ENCODE measurements at regions not wholly inside any gene's neighbourhood (a gene's known extent, or its start where the extent isn't known, plus 50 kb on each side); places are given as distances from the start of the nearest gene placed in this dataset.

DNA sequence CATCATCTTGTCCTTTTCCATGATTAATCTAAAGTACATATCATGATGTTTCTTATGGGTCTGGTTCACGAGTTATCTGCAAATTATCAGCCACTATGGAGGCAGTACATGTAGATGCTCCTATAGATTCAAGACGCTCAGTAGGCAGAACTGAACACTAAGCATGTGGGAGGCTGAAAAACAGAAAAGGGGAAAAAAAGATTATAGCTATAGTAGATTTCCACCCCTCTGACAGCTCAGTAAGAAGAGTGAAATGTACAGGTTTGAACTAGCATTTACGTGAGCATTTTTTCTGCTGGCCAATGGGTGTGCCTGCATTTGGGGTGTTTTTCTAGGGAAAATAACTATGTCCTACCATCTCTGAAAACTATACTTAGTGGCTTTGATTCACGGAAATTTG, 308.9 kb downstream of the ZEB2 start:
- Histone ChIP-seq H3K9me3 (ENCODE audit: low read depth, low read length, poor library complexity, severe bottlenecking) (no peaks in the 10 kb centered on the region), H3K27ac (ENCODE audit: low read depth, low read length, poor library complexity, severe bottlenecking) (no peak overlapping the region), H3K4me1 (ENCODE audit: insufficient read depth, low read length, poor library complexity, severe bottlenecking) (peaks cover 5% of the 10 kb centered on the region), H3K36me3 (ENCODE audit: insufficient read depth, low read length, poor library complexity, severe bottlenecking) (no peaks in the 10 kb centered on the region), H3K27me3 (replicated peaks; ENCODE audit: insufficient read depth, low read depth, low read length, poor library complexity) (no peaks in the 10 kb centered on the region), H3K4me3 (ENCODE audit: low read depth, low read length, poor library complexity, severe bottlenecking) (no peak overlapping the region)
- BruUV-seq (replicated peaks) = no TSS peak
- CTCF ChIA-PET = no interaction called here
- POLR2A ChIA-PET (ENCODE audit: low non-redundant PET) = interaction anchor here (0.7 kb wide), 1 partner anchor 20 kb away, joined by 8 read pairs; no protein-coding TSS in a partner anchor
- TF ChIP-seq, protein P1, sequence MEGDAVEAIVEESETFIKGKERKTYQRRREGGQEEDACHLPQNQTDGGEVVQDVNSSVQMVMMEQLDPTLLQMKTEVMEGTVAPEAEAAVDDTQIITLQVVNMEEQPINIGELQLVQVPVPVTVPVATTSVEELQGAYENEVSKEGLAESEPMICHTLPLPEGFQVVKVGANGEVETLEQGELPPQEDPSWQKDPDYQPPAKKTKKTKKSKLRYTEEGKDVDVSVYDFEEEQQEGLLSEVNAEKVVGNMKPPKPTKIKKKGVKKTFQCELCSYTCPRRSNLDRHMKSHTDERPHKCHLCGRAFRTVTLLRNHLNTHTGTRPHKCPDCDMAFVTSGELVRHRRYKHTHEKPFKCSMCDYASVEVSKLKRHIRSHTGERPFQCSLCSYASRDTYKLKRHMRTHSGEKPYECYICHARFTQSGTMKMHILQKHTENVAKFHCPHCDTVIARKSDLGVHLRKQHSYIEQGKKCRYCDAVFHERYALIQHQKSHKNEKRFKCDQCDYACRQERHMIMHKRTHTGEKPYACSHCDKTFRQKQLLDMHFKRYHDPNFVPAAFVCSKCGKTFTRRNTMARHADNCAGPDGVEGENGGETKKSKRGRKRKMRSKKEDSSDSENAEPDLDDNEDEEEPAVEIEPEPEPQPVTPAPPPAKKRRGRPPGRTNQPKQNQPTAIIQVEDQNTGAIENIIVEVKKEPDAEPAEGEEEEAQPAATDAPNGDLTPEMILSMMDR (conservative IDR thresholded peaks at IDR 0.05; ENCODE audit: low read depth, low read length) = no peak
- TF ChIP-seq EZH2 (IDR thresholded peaks at IDR 0.05; ENCODE audit: borderline replicate concordance, low read depth, low read length, poor library complexity, severe bottlenecking) = no peak
- intact Hi-C loops (cut with micrococcal nuclease; ENCODE audit: unreplicated experiment) = no loop called here
- DNase-seq (ENCODE audit: low spot score) = no peak

DNA sequence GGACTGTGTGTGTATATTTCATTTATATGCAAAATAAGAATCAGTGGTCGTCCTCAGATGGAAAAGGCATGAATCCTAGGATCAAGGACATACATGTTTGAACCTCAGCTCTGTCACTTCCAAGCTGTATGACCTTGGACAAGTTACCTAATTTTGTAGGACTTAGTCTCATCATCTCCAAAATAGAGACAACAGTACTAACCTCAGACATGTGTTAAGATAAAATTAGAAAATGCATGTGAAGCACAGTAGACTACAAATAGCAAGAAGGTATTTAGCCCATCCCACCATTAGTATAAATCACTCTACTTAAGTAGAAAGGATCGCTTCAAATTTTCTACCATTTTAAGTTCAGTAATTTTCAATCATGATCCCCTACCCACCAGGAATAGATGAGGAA, 309.8 kb downstream of the ZEB2 start:
- no peak overlapping the region for H3K4me3 ChIP-seq (ENCODE audit: low read depth, low read length, poor library complexity, severe bottlenecking)
- ChIA-PET CTCF (no interaction called here), POLR2A (ENCODE audit: low non-redundant PET) (no interaction called here)
- no peak overlapping the region for H3K27ac ChIP-seq (ENCODE audit: low read depth, low read length, poor library complexity, severe bottlenecking)
- no peaks in the 10 kb centered on the region for H3K4me1 ChIP-seq (ENCODE audit: insufficient read depth, low read length, poor library complexity, severe bottlenecking)
- intact Hi-C loops (cut with micrococcal nuclease; ENCODE audit: unreplicated experiment) = no loop called here
- TF ChIP-seq, protein P1 (conservative IDR thresholded peaks at IDR 0.05; ENCODE audit: low read depth, low read length) = no peak
- no peak for TF ChIP-seq EZH2 (IDR thresholded peaks at IDR 0.05; ENCODE audit: borderline replicate concordance, low read depth, low read length, poor library complexity, severe bottlenecking)
- no TSS peak for BruUV-seq (replicated peaks)
- no peaks in the 10 kb centered on the region for H3K9me3 ChIP-seq (ENCODE audit: low read depth, low read length, poor library complexity, severe bottlenecking)
- no peaks in the 10 kb centered on the region for H3K27me3 ChIP-seq (replicated peaks; ENCODE audit: insufficient read depth, low read depth, low read length, poor library complexity)
- H3K36me3 ChIP-seq (ENCODE audit: insufficient read depth, low read length, poor library complexity, severe bottlenecking) = no peaks in the 10 kb centered on the region
- DNase-seq (ENCODE audit: low spot score) = no peak

DNA sequence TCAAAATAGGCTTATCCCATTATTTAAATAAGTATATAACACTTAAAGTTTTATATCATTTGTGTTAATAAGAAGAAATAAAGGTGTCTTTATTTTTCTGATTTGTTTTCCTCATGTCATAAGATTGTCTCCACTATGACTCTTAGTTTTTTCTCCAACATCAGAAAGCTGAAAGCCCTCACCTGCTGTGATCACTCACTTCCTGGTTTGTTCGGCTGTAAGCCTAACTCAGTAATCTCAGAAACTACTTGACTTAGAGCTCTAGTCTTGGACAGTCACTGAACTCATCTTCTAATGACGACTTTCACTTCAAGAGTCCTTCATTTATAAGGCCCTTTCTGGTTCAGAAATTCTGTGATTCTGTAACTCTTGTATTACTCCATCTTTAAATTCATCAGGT, 311.0 kb downstream of the ZEB2 start:
- Histone ChIP-seq H3K27me3 (replicated peaks; ENCODE audit: insufficient read depth, low read depth, low read length, poor library complexity) (no peaks in the 10 kb centered on the region), H3K27ac (ENCODE audit: low read depth, low read length, poor library complexity, severe bottlenecking) (no peak overlapping the region), H3K4me3 (ENCODE audit: low read depth, low read length, poor library complexity, severe bottlenecking) (no peak overlapping the region), H3K9me3 (ENCODE audit: low read depth, low read length, poor library complexity, severe bottlenecking) (no peaks in the 10 kb centered on the region), H3K4me1 (ENCODE audit: insufficient read depth, low read length, poor library complexity, severe bottlenecking) (no peaks in the 10 kb centered on the region), H3K36me3 (ENCODE audit: insufficient read depth, low read length, poor library complexity, severe bottlenecking) (no peaks in the 10 kb centered on the region)
- POLR2A ChIA-PET (ENCODE audit: low non-redundant PET) = no interaction called here
- CTCF ChIA-PET = no interaction called here
- no TSS peak for BruUV-seq (replicated peaks)
- intact Hi-C loops (cut with micrococcal nuclease; ENCODE audit: unreplicated experiment) = no loop called here
- DNase-seq (ENCODE audit: low spot score) = no peak
- TF ChIP-seq EZH2 (IDR thresholded peaks at IDR 0.05; ENCODE audit: borderline replicate concordance, low read depth, low read length, poor library complexity, severe bottlenecking) = no peak
- TF ChIP-seq, protein P1 (conservative IDR thresholded peaks at IDR 0.05; ENCODE audit: low read depth, low read length) = no peak
